GM12864 (cell line): ENCODE measurements at regions not wholly inside any gene's neighbourhood (a gene's known extent, or its start where the extent isn't known, plus 50 kb on each side); places are given as distances from the start of the nearest gene placed in this dataset.

Experiments used
- DNase-seq: peaks from one replicate; pipeline ENCODE4 v3.0.0-alpha.2; 2011; ENCODE audit warnings: low read depth
- H3K4me3 ChIP-seq: 2 replicates; pipeline ENCODE4 v1.5.1; 2011; ENCODE audit warnings: mild to moderate bottlenecking, low read depth, low read length, control low read depth
- TF ChIP-seq, protein P1 (sequence below): IDR thresholded peaks from 2 replicates; pipeline ENCODE4 v1.5.1; 2011; ENCODE audit warnings: low read depth, mild to moderate bottlenecking, moderate library complexity, low read length, control low read depth, inconsistent platforms; ENCODE audit errors: missing control alignments

DNA sequence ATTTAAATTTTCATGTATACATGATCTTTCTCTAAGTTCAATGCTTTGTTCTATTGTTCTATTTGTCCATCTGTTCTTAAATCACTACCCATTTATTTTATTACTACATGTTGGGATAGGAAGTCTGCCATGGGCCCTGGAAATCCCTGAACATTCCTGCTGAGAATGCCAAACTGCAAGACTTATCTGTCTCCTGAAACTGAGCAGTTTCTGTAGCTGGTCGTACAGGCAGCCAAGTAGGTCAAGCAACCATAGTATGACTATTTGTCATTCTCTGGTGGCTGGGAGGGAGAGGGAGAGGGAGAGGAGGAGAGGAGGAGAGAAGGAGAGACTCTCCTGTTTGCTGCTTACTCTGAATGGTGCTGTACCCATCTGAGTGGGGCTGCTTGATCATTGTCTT lies 82.8 kb upstream of the SNX19 start:
- no peak overlapping the region for H3K4me3 ChIP-seq
- no peak for DNase-seq
- TF ChIP-seq, protein P1, sequence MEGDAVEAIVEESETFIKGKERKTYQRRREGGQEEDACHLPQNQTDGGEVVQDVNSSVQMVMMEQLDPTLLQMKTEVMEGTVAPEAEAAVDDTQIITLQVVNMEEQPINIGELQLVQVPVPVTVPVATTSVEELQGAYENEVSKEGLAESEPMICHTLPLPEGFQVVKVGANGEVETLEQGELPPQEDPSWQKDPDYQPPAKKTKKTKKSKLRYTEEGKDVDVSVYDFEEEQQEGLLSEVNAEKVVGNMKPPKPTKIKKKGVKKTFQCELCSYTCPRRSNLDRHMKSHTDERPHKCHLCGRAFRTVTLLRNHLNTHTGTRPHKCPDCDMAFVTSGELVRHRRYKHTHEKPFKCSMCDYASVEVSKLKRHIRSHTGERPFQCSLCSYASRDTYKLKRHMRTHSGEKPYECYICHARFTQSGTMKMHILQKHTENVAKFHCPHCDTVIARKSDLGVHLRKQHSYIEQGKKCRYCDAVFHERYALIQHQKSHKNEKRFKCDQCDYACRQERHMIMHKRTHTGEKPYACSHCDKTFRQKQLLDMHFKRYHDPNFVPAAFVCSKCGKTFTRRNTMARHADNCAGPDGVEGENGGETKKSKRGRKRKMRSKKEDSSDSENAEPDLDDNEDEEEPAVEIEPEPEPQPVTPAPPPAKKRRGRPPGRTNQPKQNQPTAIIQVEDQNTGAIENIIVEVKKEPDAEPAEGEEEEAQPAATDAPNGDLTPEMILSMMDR: no peak

DNA sequence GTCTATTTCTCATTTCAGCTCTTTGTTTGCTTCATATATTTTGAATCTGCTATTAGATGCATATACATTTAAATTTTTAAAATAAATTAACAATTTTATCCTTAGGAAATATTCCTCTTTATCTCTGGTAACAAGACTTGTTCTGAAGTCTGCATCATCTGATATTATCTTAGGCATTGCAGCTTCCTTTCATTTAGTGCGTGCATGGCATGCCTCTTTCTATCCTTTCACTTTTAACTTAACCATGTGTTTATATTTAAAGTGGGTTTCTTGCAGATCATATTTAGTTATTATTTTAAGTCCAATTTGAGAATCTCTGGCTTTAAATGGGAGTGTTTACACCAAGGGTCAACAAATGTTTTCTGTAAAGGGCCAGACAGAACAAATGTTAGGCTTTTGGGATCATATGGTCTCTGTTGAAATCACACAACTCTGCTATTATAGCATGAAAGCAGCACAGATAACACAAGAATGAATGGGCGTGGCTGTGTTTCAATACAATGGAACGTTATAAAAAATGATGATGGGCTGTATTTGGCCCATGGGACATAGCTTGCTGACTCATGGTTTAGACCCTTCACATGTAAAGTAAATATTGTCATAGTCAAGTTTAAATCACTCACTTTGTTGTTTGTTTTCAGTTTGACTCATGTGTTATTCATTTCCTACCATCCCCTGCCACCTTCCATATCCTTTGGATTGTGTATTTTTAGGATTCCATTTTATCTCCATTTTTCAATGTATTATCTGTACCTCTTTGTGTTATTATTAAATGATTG lies 83.9 kb upstream of the SNX19 start:
- TF ChIP-seq, protein P1: no peak
- H3K4me3 ChIP-seq: no peak overlapping the region
- no peak for DNase-seq

DNA sequence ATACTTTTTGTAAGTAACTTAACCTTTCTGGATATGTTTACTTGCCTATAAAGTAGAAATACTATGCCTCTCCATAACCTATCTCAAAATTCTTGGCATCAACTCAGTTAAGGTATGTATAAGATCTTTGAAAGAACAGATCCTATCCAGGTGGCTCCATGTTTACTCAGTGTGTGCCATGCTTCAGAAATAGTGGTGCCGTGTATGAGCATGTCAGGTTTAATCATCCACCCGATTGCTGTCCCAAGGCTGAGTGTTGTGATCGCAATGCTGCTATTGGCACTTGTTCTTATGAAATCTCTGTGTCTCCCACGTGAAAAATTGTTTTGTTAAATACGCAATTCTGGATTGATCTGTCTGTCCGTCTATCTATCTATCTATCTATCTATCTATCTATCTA lies 85.9 kb upstream of the SNX19 start:
- DNase-seq: no peak
- H3K4me3 ChIP-seq: no peak overlapping the region
- TF ChIP-seq, protein P1: no peak

DNA sequence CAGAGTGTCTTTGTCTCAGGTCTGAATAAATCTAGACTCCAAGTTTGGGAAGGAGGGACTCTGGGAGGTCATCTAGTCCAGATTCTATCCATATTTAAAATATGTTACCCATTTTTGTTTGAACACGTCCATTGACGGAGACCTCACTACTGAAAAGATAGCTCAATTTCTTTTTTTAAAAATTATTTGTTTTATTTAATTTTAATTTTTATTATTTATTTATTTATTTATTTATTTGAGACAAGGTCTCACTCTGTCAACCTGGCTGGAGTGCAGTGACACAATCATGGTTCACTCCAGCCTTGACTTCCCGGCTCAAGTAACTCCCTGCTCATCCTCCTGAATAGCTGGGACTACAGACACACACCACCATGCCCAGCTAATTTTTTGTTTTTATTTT lies 89.5 kb upstream of the SNX19 start:
- no peak overlapping the region for H3K4me3 ChIP-seq
- no peak for DNase-seq
- TF ChIP-seq, protein P1: no peak

DNA sequence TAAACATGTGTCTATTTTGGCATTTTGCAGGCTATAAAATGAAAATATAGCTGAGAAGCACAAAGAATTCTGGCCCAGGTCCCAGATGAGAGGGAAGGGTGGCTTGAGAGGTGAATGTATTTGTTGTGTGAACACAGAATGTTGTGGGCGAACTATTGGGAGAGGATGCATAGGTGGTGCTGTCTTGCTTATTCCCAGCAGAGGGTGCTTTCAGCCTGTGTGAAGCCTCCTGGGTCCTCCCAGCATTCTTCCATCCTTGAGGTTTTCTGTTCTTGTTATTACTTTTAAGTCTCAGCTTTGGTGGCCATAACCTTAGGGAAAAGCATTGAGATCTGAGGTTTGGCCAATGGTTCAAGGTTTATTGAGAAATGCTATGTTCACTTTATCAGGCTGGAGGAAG lies 108.7 kb upstream of the SNX19 start:
- TF ChIP-seq, protein P1: peak; percentile 45
- DNase-seq: no peak
- H3K4me3 ChIP-seq: no peak overlapping the region

DNA sequence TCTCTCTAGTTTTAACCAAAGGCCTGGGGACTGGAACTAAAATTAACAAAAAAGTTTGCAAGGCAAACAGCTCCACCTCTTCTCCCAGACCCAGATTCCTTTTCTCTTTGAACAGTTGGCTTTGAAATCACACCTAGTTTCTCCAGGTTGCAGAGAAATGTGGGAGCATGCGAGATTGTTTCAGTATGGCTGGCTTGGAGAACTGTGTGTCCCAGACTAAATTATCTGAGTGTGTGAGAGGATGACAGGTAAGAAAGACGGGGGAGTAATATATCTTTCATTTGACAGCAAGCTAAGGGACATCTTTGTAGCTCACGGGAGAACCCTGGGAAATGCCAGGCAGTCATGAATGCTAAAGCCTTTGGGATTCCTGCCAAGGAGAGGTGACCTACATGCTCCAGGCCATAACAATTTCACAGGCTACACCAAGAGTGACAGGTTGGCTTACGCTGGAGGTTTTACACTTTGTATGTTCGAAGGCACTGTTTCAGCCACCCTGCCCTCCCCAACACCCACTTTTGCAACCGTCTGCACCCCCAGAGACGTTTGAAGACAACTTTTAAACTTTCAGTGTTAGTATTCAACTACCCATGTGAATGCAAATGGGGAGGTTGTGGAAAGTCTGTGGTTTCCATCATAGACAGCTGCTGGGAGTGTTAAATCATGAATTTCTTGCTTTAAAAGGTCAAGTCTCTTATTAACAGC lies 109.3 kb upstream of the SNX19 start:
- H3K4me3 ChIP-seq: no peak overlapping the region
- TF ChIP-seq, protein P1: no peak
- no peak for DNase-seq
